ENCODE measurements at regions not wholly inside any gene's neighbourhood (a gene's known extent, or its start where the extent isn't known, plus 50 kb on each side); places are given as distances from the start of the nearest gene placed in this dataset.

GRCh38 chr1:232431326-232431725, 198.6 kb downstream of the SIPA1L2 start:
- TF ChIP-seq CTCF (conservative IDR thresholded peaks at IDR 0.05) (no peak), ZFX (IDR thresholded peaks at IDR 0.05) (no peak)
- no peak overlapping the region for H3K27ac ChIP-seq

GRCh38 chr1:232430467-232430866, 199.5 kb downstream of the SIPA1L2 start:
- no peak overlapping the region for H3K27ac ChIP-seq
- TF ChIP-seq ZFX (IDR thresholded peaks at IDR 0.05) (no peak), CTCF (conservative IDR thresholded peaks at IDR 0.05) (no peak)

- TF ChIP-seq ZFX (IDR thresholded peaks at IDR 0.05) (no peak), CTCF (conservative IDR thresholded peaks at IDR 0.05) (no peak)
- no peak overlapping the region for H3K27ac ChIP-seq
Measured at GRCh38 chr1:232428786-232429530, 201.0 kb downstream of the SIPA1L2 start.

- TF ChIP-seq CTCF (conservative IDR thresholded peaks at IDR 0.05) (no peak), ZFX (IDR thresholded peaks at IDR 0.05) (no peak)
- no peak overlapping the region for H3K27ac ChIP-seq
Measured at GRCh38 chr1:232428036-232428645, 201.8 kb downstream of the SIPA1L2 start.

- TF ChIP-seq CTCF (conservative IDR thresholded peaks at IDR 0.05): no peak
- TF ChIP-seq ZFX (IDR thresholded peaks at IDR 0.05): no peak
- no peak overlapping the region for H3K27ac ChIP-seq
Measured at GRCh38 chr1:232426801-232427200, 203.1 kb downstream of the SIPA1L2 start.

- H3K27ac ChIP-seq: no peak overlapping the region
- TF ChIP-seq CTCF (conservative IDR thresholded peaks at IDR 0.05): no peak
- no peak for TF ChIP-seq ZFX (IDR thresholded peaks at IDR 0.05)
Measured at GRCh38 chr1:232425421-232425820, 204.5 kb downstream of the SIPA1L2 start.

GRCh38 chr1:232423591-232423990, 206.3 kb downstream of the SIPA1L2 start:
- TF ChIP-seq ZFX (IDR thresholded peaks at IDR 0.05) (no peak), CTCF (conservative IDR thresholded peaks at IDR 0.05) (no peak)
- H3K27ac ChIP-seq: no peak overlapping the region

Data from C4-2B (cell line).